ENCODE measurements at regions not wholly inside any gene's neighbourhood (a gene's known extent, or its start where the extent isn't known, plus 50 kb on each side); places are given as distances from the start of the nearest gene placed in this dataset.

DNA sequence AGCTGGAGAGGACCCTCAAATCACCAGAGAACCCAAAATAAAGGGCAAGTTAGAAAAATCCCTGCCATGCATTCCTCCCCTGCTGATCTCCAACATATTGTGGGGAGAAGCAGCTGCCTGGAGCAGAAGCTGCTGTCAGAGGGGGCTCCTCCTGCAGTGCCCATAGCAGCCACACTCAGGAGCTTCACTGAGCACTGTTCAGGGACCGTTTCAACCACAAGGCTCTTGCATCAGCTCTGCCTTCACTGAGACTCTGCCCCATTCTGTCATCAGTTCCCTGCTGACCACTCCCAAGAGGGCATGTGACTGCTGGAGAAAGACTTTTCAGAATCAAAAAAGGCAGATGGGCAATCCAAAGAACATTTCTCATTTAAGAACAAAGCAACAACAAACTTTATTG, 392.7 kb downstream of the GALC start:
- TF ChIP-seq CTCF (IDR thresholded peaks at IDR 0.05; ENCODE audit: extremely low read depth in 1 of 2, insufficient read depth in 1 of 2, low read depth in 1 of 2, low read length in 2 of 2) (no peak), JUN (IDR thresholded peaks at IDR 0.05; ENCODE audit: borderline replicate concordance, insufficient read depth, insufficient read length, low read depth) (no peak), POLR2A (IDR thresholded peaks at IDR 0.05; ENCODE audit: low read depth, low read length) (no peak), EZH2 (IDR thresholded peaks at IDR 0.05; ENCODE audit: borderline replicate concordance, low read depth, low read length, severe bottlenecking) (no peak), MYC (IDR thresholded peaks at IDR 0.05; ENCODE audit: low read depth, low read length) (no peak)
